KG1 (cell line): ENCODE measurements at regions not wholly inside any gene's neighbourhood (a gene's known extent, or its start where the extent isn't known, plus 50 kb on each side); places are given as distances from the start of the nearest gene placed in this dataset.
"Not testable (repeated sequence)": the region's sequence is repeated elsewhere in the genome, so short reads cannot be mapped to it uniquely, and the experiment has no call there.

Experiments used
- DNase-seq: peaks from one replicate; lab custom pipeline; 2025; lab: John Stamatoyannopoulos, UW

DNA sequence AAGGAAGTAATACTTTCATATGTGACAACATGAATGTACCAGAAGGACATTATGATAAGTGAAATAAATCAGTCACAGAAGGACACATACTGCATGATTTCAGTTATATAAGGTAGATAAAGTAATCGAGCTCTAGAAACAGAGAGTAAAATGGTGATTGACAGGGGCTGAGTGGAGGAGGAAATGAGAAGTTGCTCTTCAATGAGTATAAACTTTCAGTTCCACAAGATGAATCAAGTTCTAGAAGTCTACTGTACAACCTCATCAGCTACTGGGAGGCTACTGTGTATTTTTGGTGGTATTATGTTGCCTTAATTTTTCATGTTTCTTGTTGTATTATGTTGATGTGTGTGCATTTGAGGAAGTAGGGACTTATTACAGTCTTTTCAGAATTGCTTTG lies 270.9 kb upstream of the GRIA3 start:
- no peak for DNase-seq

DNA sequence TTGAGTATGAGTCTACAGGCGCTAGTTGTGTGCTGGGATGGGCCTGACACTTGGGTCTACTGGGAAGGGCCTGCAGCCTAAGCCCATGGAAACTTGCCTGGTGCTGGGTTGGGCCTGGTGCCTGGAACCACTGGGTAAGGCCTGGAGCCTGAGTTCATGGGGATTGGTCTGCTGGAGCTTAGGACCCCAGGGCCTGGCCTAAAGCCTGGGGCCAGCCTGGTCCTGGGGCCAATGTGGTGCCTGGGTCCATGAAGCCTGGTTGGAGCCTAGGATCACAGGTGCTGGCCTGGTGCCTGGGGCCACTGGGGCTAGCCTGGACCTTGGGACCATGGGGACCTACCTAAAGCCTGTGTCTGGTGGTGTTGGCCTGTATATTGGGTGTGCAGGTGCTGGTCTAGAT lies 270.3 kb upstream of the GRIA3 start:
- no peak for DNase-seq

DNA sequence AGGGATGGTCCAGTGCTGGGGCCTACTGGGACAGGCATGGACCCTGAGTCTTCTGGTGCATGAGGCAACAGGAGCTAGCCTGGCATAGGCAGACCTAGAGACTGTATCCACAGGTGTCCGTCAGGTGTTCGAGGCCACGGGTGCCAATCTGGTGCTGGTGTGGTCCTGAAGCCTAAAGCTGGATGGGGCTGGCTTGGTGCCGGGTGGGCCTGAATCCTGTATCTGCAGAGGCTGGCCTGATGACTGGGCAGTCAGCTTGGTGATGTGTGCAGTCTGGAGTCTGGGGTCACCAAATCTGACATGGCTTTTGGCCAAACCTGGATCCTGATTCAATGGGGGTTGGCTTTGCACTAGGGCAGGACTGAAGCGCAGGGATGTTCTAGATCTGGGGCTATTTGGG lies 269.8 kb upstream of the GRIA3 start:
- DNase-seq: no peak

DNA sequence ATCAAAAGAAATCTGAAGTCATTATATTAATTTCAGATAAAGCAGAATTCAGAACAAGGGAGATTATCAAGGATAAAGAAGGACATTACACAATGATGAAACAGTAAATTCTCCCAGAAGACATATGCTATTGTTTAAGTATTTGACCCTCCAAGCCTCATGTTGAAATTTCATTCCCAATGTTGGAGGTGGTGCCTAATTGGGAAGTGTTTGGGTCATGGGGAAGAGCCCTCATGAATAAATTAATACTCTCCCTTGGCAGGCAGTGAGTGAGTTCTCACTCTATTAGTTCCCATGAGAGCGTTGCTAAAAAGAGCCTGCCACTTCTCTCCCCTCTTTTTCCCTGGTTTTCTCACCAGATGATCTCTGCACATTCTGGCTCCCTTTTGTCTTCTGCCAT lies 249.9 kb upstream of the GRIA3 start:
- no peak for DNase-seq

DNA sequence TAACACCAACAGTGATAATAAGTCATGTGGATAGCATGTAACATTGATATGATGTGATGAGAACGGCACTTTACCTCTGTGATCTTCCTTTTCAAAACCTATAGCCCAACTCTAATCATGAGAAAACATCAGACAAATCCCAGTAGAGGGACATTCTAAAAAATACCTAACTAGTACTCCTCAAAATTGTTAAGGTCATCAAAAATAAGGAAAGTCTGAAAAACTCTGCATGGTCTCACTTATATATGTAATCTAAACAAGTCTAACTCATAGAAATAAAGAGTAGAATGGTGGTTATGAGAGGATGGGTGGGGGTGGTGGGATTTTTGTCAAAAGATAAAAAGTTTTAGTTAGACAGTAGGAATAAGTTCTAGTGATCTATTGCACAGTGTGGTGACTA lies 243.9 kb upstream of the GRIA3 start:
- DNase-seq: no peak

DNA sequence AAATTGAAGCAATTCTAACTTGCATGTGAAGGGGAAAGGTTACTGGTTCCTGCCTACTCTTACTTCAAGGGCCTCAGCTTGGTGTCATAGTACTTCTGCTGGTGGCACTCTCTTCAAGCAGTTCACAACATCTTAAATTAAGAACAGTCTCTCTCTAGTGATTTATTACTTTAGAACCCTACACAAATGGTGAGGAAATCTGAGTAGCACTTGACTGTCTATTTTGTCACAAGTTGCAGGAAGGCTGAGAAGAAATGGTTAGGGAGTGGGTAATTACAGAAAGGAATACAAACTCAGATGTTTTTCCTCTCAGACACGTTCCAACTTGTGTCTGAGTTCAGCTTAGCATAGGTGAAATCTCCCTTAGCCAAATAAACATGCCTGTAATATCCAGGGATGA lies 242.3 kb upstream of the GRIA3 start:
- no peak for DNase-seq

DNA sequence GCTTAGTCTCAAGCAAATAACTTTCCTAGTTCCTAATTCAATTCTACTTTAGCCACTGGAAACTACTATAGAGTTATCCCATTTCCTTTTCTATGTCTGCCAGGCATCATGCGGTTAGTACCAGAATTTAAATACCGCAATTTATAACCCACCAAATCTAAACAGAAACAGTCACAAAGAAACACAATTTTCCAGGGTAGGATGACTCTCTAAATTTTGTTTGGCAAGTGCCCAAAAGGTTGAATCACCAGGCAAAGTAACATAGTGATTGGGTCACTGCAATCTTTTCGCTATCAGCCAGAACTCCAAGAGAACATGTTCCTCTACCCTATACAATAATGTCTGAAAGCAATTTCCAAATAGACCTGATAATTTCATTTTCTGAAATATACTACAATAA lies 240.2 kb upstream of the GRIA3 start:
- no peak for DNase-seq

DNA sequence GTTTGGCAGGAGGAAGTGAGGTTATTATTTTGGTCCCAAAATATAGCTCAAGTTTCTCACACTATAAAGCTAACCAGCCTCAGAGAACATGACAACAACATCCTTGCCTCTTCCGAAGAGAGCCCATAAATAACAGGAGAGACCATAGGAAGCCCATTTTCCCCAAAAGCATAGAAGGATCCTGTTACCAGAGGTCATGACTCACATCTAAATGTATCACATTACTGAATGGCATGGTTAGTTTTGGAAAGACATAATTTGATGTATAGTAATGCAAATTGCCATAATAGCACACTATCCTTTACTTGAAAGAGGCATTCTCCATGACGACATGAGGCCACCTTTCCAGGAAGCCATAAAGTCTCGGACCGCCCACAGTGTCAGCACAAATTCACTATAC lies 238.8 kb upstream of the GRIA3 start:
- no peak for DNase-seq

DNA sequence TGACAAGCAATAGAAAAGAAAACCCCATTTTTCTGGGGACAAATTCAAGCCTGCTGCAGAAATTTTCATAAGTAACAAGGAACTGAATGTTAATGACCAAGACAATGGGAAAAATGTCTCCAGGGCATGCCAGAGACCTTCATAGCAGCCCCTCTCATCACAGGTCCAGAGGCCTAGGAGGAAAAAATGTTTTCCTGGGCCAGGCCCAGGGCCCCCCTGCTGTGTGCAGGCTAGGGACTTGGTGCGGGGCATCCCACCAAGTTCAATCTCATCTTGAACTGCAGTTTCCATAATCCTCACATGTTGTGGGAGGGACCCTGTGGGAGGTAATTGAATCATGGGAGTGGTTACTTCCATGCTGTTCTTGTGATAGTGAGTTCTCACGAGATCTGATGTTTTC lies 211.5 kb upstream of the GRIA3 start:
- DNase-seq: no peak

DNA sequence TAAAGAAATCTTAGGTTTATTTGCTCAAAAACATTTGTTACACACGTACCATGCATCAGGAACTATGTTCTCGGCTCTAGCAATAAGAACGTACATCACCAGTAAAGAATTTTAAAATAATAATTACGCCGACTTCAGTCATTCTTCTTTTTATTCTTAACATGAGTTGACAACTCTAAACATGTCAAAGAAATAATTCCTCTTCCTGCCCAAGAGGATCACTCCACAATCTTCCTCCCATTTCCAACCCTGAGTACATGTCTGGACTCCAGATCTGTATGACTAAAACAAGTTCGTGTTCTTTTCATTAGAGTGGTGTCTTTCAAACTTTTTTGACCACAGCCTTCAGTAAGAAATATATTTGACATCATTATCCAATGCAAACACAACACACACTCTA lies 201.6 kb upstream of the GRIA3 start:
- DNase-seq: no peak

DNA sequence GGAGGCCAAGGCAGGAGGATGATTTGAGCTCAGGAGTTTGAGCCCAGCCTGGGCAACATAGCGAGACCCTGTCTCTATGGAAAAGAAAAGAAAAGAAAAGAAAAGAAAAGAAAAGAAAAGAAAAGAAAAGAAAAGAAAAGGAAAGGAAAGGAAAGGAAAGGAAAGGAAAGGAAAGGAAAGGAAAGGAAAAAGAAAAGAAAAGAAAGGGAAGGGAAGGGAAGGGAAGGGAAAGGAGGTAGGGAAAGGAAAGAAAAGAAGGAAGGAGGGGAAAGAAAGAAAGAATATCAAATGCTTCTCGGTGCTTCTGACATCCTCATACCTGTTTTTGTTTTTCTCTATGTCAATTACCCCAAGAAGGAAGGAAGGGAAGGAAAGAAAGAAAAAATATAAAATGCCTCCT lies 181.2 kb upstream of the GRIA3 start:
- DNase-seq: not testable (repeated sequence)

DNA sequence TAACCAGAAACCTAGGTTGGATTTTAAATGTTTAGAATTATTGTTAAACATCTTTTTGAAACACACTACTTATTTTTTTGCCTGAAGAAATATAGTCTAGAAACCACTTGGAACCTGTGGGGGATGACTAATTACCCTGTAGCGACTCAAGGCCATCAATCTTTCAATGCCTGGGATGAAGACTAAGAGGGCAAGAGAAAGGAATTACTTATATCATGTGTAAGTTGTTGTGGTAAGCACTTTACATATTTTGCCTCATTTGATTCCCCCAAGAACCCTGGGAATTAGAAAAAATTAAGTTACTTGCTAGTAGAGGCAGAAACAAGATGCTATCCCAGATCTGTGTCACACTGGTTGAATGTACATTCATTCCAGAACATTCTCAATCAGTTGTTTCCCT lies 170.9 kb upstream of the GRIA3 start:
- DNase-seq: no peak

DNA sequence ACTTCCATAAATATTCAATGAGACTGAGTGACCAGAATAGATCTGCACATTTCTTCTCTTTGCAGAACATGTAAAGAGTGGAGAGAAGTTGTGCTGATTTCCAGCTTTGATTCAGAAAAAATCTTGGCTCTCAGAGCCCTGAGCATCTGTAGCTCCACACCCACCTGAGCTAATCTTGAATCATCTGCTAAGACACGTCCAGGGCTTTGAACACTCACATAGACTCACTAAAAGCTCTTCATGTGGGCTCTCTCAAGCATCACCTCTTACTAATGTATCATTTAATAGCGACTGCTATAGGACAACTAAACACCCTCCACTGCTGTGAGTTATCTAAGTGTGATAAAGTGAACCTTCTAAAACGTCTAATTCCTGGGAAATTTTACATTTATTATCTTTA lies 147.7 kb upstream of the GRIA3 start:
- no peak for DNase-seq

DNA sequence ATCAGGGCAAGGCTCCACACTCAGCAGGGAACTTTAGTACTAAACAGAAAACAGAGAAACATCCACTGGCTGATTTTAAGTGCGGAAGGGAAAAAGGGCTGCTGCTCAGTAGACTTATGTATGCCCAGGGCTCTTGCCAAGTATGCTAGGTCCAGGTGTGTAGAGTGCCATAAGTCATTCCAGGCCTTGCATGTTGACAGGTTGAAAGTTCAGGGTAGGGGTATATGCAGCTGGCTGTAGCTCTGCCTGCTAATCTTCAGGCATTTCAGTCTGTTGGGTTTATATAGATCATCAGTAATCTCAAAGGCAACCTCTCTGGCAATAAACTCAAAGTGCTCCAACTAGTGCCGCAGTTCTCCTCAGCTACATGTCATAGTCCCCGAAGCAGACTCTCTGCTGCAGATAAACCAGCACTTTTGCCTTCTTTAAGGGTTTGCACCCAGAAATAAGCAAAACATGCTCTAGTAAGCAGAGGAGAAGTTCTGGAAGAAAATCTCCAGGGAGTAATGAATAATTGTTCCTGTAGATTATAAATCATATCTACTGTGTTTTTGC lies 134.9 kb upstream of the GRIA3 start:
- DNase-seq: no peak

DNA sequence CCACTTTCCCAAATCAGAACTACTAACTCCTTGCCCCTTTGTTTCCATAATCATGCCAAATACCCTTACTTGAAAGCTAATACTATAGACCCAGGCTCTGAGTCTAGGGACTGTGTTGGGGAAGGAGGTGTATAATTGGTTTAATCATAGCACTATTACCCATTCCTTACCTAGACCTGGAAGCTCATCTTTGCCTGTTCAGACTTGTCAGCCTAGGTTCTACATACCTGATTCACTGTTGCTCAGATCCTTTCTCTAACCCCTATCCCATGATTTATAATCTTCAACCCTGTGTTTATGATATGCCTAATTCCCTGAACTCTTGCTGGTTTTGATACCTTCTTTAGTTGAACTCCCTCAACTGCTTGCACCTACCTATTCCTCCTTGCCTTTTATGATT lies 123.1 kb upstream of the GRIA3 start:
- DNase-seq: no peak

DNA sequence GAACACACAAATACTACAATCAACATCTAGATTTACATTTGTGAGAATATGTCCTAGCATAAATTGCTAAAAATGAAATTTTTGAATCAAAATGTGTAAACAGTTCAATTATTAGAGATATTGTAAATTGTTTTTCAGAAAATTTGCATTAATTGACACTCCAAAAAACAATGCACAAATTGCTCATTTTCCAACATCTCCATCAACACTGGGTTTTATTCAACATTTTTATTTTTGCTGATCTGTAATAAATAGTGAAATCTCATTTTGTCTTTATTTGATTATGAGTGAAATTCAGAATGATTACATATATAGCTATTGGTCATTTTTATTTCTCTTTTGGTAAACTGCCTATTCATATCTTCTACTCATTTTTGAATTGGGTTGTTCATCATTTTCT lies 120.0 kb upstream of the GRIA3 start:
- no peak for DNase-seq

DNA sequence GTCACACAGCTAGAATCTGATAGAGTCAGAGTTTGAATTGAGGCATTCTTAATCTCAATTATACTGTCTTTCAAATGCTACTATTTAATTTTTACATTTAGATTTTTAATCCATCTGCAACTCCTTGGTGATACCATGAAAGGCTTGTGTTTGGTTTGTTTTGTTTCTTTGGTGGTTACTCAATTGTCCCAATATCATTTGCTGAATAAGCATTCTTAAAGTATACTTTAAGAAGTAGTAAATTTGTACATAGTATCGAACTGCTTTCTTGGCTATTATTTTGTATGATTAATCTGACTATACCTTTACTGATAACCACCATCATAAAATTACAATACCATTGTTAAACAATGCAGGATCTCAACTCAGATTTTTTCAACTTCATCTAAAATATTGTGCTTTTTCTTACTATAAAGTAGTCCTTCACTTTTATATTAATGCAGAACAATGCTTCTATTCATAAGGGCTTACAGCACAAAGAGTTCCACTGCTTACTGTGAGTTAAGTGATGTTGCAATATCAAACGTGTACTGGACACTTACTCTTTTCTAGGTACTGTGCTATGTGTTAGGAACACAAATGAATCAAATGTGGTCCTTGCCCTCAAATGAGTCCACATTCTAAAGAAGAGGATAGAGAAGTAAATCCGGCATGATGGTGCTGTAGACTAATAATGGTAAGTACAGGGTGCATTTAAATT lies 111.2 kb upstream of the GRIA3 start:
- DNase-seq: no peak

DNA sequence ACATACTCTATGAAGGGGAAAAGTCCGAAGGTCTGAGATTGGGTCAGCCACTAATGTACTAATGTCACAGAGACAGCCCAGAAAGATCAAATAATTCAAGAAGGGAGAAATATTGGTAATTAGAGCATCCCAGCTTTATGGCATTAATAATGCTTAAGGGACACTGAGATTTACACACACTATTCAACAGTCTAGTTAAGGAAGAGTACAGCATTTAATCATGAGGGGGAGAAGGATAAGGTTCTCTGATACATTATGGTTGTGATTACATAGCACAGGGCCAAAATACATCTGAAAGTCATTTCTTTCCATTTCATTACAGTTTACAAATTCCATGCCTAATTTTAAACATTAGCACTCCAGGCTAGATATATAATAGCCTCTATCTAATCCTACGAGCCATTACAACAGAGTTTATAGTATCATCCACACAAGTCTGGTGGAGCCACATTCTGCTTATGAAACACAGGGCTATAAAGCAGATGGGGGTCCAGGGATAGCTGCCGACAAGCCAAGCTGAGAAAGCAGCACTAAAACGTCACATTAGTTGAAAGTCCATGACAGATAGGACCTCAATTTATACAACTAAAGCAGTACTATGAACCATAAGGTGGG lies 108.0 kb upstream of the GRIA3 start:
- DNase-seq: no peak

DNA sequence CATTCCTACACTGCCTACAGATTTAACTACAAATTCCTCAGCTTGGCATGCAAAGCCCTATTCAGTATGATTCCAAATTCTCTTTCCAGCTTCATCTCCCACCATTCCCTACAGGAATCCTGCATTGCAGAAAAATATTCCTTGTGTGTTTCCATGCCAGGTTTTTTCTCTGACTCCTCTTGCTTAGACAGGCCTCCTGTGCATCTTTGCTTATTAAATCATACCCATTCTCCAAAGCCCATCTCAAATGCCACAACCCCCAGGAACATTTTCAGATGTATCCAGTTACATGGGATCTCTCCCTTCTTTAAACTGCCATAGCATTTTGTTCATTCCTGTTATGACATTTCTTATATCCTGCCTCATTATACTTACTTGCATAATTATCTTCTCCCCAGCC lies 106.4 kb upstream of the GRIA3 start:
- DNase-seq: no peak

DNA sequence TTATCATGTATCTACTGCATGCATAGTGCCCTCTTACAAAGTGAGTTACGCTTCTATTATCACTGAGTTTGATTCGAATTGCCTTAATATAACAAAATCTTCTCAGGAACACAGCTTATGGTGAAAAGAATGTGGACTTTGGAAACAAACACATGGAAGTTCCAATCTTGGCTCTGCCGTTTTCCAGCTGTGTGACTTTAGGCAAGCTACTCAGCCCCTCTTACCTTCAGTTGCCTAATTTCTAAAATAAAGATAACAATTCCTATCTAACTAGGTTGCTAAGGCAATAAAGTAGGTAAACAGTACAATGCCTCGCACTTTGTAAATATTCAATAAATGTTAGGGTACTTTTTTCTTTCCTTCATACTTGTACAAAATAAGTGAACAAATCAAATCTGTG lies 104.0 kb upstream of the GRIA3 start:
- DNase-seq: no peak

DNA sequence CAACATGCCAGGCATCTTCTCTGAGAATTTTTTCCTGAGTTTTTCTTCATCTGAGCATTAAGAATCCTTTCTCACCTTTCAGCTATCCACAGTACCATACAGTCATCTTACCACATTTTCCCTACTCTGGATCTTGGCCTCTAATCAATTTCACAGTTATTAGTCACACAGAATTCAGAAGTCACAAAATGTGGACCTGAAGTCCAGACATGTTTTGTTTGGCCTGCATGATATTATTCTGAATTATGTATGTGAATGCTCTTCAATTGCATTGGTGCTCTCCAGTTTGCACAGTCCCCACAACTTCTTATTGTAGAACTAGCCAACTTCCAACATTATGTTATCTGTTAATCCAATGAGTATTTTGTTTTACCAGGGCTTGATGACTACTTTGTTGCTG lies 102.3 kb upstream of the GRIA3 start:
- DNase-seq: no peak

DNA sequence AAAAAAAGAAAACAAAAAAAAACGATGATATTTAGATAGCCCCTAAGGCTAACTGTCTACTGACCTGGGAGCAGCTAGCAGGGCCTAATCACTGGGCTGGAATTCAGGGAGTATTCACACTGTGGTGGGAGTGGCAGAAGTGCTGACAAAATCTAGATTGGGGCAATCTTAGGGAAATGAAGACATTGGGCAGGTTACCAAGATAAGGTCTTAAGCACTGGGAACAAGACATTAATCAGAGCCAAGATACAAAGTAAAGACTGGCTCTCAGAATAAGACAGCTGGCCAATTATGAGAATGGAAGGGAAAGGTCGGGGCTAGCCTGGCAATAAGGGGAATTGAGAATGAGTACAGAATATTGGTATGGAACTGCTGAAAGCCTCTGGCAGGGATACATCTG lies 100.2 kb upstream of the GRIA3 start:
- DNase-seq: no peak

DNA sequence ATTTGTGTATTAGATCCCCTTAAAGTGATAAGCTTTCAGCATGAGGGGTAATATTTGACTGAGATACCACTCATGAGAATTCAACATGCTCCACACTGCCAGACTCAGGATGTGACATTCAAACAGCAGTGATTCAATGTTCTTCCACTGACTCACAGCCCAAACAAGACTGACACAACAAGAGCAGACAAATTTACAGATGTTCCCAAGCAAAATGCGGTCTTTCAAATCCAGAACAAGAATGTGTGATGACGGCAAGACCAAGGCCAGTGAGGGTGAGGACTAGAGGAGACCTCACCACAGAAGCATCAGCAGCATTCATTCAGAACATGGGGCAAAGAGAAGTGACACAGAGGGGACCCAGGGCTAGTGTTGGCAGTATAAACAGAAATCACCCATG lies 99.3 kb upstream of the GRIA3 start:
- DNase-seq: no peak

DNA sequence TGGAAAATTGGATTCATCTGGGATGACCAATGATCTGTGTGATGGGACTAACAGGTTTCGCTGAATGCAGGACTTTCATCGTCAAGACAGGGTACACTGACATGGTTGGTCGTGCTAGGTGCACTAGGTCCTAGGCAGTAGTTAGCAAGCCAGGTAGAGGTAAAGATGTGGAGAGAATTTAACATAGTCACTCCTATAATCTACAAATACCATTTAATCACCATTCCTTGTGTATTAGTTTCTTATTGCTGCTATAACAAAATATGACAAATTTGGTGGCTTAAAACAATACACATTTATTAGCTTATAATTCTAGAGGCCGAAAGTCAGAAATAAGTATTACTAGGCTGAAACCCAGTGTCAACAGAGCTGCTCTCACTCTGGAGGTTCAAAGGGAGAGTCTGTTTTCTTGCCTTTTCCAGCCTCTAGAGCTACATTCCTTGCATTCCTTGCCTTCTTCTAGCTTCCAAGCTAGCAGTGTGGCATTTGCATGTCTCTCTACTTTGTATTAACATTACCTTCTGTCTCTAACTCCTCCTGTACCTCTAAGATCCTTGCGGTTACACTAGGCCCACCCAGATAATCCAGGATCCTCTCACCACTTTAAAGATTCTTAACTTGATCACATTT lies 98.7 kb upstream of the GRIA3 start:
- no peak for DNase-seq
